IMR-90 (cell line): ENCODE measurements at regions not wholly inside any gene's neighbourhood (a gene's known extent, or its start where the extent isn't known, plus 50 kb on each side); places are given as distances from the start of the nearest gene placed in this dataset.

Experiments
- ATAC-seq: fragments of 200-7000 bp; cut with Tn5 transposase; 2 replicates; pipeline ENCODE4 v1.9.1; 2020; ENCODE audit warnings: low read depth, mild to moderate bottlenecking, moderate library complexity
- BruUV-seq: library from RNA; stranded (reverse); fragments of 400-500 nt; replicated peaks from 2 replicates; lab custom pipeline; 2021; lab: Mats Ljungman, UMichigan
- CTCF ChIA-PET: fragments of 300-600 bp; formaldehyde crosslinking; extraction: SDS; loops from one replicate; lab custom pipeline; 2021; ENCODE audit warnings: antibody characterized with exemption; lab: Yijun Ruan, JAX
- POLR2A ChIA-PET: fragments of 300-600 bp; sonication (Branson Sonifier 250); formaldehyde crosslinking; loops from one replicate; lab custom pipeline; 2022; ENCODE audit warnings: antibody characterized with exemption; ENCODE audit not compliant: unreplicated experiment; lab: Charles Lee
- DNase-seq: peaks from one replicate; pipeline ENCODE4 v3.0.0; 2013
- H2AFZ ChIP-seq: replicated peaks from 2 replicates; pipeline ENCODE3; 2013; ENCODE audit warnings: low read length, mild to moderate bottlenecking; ENCODE audit not compliant: poor library complexity
- H2AK5ac ChIP-seq: 2 replicates; pipeline ENCODE4 v1.6.1; 2013; ENCODE audit warnings: low read depth, low read length, inconsistent platforms
- H2AK9ac ChIP-seq: replicated peaks from 2 replicates; pipeline ENCODE3; 2013; ENCODE audit warnings: mild to moderate bottlenecking, low read depth, low read length, moderate library complexity; ENCODE audit not compliant: poor library complexity
- H2BK120ac ChIP-seq: 2 replicates; pipeline ENCODE4 v1.6.1; 2013; ENCODE audit warnings: low read depth, low read length, inconsistent platforms
- H2BK15ac ChIP-seq: 3 replicates; pipeline ENCODE4 v1.6.1; 2013; ENCODE audit warnings: low read depth, low read length, inconsistent platforms
- H2BK20ac ChIP-seq: 2 replicates; pipeline ENCODE4 v1.6.1; 2013; ENCODE audit warnings: low read depth, mild to moderate bottlenecking, inconsistent platforms, low read length, moderate library complexity
- H2BK5ac ChIP-seq: 2 replicates; pipeline ENCODE4 v1.6.1; 2013; ENCODE audit warnings: mild to moderate bottlenecking, low read depth, low read length, inconsistent platforms; ENCODE audit not compliant: poor library complexity, severe bottlenecking
- H3K14ac ChIP-seq: replicated peaks from 2 replicates; pipeline ENCODE4 v1.6.1; 2013; ENCODE audit warnings: low read depth, low read length, inconsistent platforms
- H3K18ac ChIP-seq: 2 replicates; pipeline ENCODE4 v1.6.1; 2013; ENCODE audit warnings: low read depth, low read length, control low read depth
- H3K23ac ChIP-seq: 2 replicates; pipeline ENCODE4 v1.6.1; 2013; ENCODE audit warnings: low read depth, low read length, inconsistent platforms
- H3K27ac ChIP-seq: 2 replicates; pipeline ENCODE4 v1.5.1; 2013; ENCODE audit warnings: mild to moderate bottlenecking, control low read depth, low read length; ENCODE audit not compliant: insufficient read depth
- H3K27me3 ChIP-seq: 2 replicates; pipeline ENCODE4 v1.6.1; 2013; ENCODE audit warnings: low read length; ENCODE audit not compliant: control insufficient read depth, insufficient read depth
- H3K36me3 ChIP-seq: 2 replicates; pipeline ENCODE4 v1.6.1; 2013; ENCODE audit warnings: low read length, mixed read lengths; ENCODE audit not compliant: control insufficient read depth, insufficient read depth
- H3K4ac ChIP-seq: 2 replicates; pipeline ENCODE4 v1.6.1; 2013; ENCODE audit warnings: low read depth, low read length, inconsistent platforms
- H3K4me1 ChIP-seq: 2 replicates; pipeline ENCODE4 v1.6.1; 2013; ENCODE audit warnings: low read length, mixed read lengths; ENCODE audit not compliant: control insufficient read depth, insufficient read depth
- H3K4me2 ChIP-seq: 2 replicates; pipeline ENCODE4 v1.6.1; 2013; ENCODE audit warnings: low read depth, mild to moderate bottlenecking, control low read depth, low read length, moderate library complexity
- H3K4me3 ChIP-seq: 2 replicates; pipeline ENCODE4 v1.5.1; 2013; ENCODE audit warnings: low read depth, mild to moderate bottlenecking, control low read depth, low read length, moderate library complexity; ENCODE audit not compliant: insufficient read depth
- H3K56ac ChIP-seq: 2 replicates; pipeline ENCODE4 v1.6.1; 2013; ENCODE audit warnings: low read length, inconsistent platforms; ENCODE audit not compliant: insufficient read depth; ENCODE audit errors: extremely low read depth
- H3K79me1 ChIP-seq, 2 experiments: 2 replicates each; pipeline ENCODE4 v1.6.1; 2013; ENCODE audit warnings: low read length in 2 of 2, inconsistent platforms in 1 of 2, low read depth in 1 of 2
- H3K9ac ChIP-seq: 2 replicates; pipeline ENCODE4 v1.6.1; 2013; ENCODE audit warnings: low read depth, low read length, control low read depth
- H3K9me1 ChIP-seq: 2 replicates; pipeline ENCODE4 v1.6.1; 2013; ENCODE audit warnings: low read length, inconsistent platforms; ENCODE audit not compliant: insufficient read depth
- H3K9me3 ChIP-seq: 2 replicates; pipeline ENCODE4 v1.6.1; 2013; ENCODE audit warnings: low read length; ENCODE audit not compliant: control insufficient read depth, insufficient read depth
- H4K20me1 ChIP-seq: 2 replicates; pipeline ENCODE4 v1.6.1; 2013; ENCODE audit warnings: low read length, inconsistent platforms; ENCODE audit not compliant: insufficient read depth
- H4K5ac ChIP-seq: 2 replicates; pipeline ENCODE4 v1.6.1; 2013; ENCODE audit warnings: mild to moderate bottlenecking, low read depth, low read length, control low read depth
- H4K8ac ChIP-seq, 2 experiments: 2 replicates each; pipeline ENCODE4 v1.6.1; 2013; ENCODE audit warnings: low read depth in 2 of 2, low read length in 2 of 2, control low read depth in 1 of 2, inconsistent platforms in 1 of 2
- H4K91ac ChIP-seq: 2 replicates; pipeline ENCODE4 v1.6.1; 2013; ENCODE audit warnings: low read depth, low read length, inconsistent platforms; ENCODE audit not compliant: insufficient read depth
- BHLHE40 ChIP-seq: fragments of 150-350 bp; IDR thresholded peaks from 2 replicates; pipeline ENCODE4 v1.6.1; 2016; ENCODE audit warnings: mild to moderate bottlenecking, low read depth, low read length
- CEBPB ChIP-seq: IDR thresholded peaks from 2 replicates; pipeline ENCODE4 v1.6.1; 2012; ENCODE audit warnings: low read depth, low read length, improper control_type of control experiment
- FOS ChIP-seq: fragments of 150-350 bp; IDR thresholded peaks from 2 replicates; pipeline ENCODE4 v1.6.1; 2016; ENCODE audit warnings: low read depth, low read length
- MAFK ChIP-seq: IDR thresholded peaks from 2 replicates; pipeline ENCODE4 v1.6.1; 2012; ENCODE audit warnings: low read depth, low read length, improper control_type of control experiment
- MAZ ChIP-seq: IDR thresholded peaks from 2 replicates; pipeline ENCODE4 v1.6.1; 2012; ENCODE audit warnings: low read depth, mild to moderate bottlenecking, low read length, improper control_type of control experiment, moderate library complexity, borderline replicate concordance
- MXI1 ChIP-seq: IDR thresholded peaks from 2 replicates; pipeline ENCODE4 v1.6.1; 2012; ENCODE audit warnings: low read depth, mild to moderate bottlenecking, low read length, moderate library complexity, borderline replicate concordance
- NFE2L2 ChIP-seq: fragments of 150-350 bp; IDR thresholded peaks from 2 replicates; pipeline ENCODE4 v1.6.1; 2016; ENCODE audit warnings: low read depth, mild to moderate bottlenecking, low read length
- RAD21 ChIP-seq: IDR thresholded peaks from 2 replicates; pipeline ENCODE4 v1.6.1; 2012; ENCODE audit warnings: low read length, improper control_type of control experiment
- RCOR1 ChIP-seq: IDR thresholded peaks from 2 replicates; pipeline ENCODE4 v1.6.1; 2012; ENCODE audit warnings: mild to moderate bottlenecking, low read length, improper control_type of control experiment; ENCODE audit not compliant: insufficient replicate concordance
- RFX5 ChIP-seq: IDR thresholded peaks from 2 replicates; pipeline ENCODE4 v1.8.0; 2012; ENCODE audit warnings: low read depth, mild to moderate bottlenecking, low read length, moderate library complexity
- WGBS, 2 experiments: methylation state at CpG; one replicate each; pipeline versions ENCODE4 v1.1.5 to v1.1.7; 2013; ENCODE audit warnings: missing lambda C conversion rate in 2 of 2; ENCODE audit not compliant: insufficient read length in 1 of 2; ENCODE audit errors: extremely low coverage in 2 of 2; 5-methylcytosine and 5-hydroxymethylcytosine counted together
- dilution Hi-C: fragments of 300-500 bp; cut with HindIII; formaldehyde crosslinking; loops from one replicate; pipeline ENCODE4 v1.14.3; 2018; ENCODE audit warnings: low sequenced_read_pairs; ENCODE audit not compliant: unreplicated experiment
- in situ Hi-C: fragments of 300-500 bp; cut with MboI; formaldehyde crosslinking; loops from 3 replicates; pipeline ENCODE4 v1.14.3; 2019; ENCODE audit warnings: low sequenced_read_pairs, inconsistent platforms, mixed read lengths
- intact Hi-C: fragments of 100-400 bp; cut with micrococcal nuclease; formaldehyde crosslinking; loops from 2 replicates; pipeline ENCODE4 v1.10.0; 2022
- TF ChIP-seq, protein P1 (sequence below): fragments of 150-350 bp; IDR thresholded peaks from 2 replicates; pipeline ENCODE4 v1.6.1; 2017; ENCODE audit warnings: mild to moderate bottlenecking, antibody characterized with exemption, low read length, low read depth

DNA sequence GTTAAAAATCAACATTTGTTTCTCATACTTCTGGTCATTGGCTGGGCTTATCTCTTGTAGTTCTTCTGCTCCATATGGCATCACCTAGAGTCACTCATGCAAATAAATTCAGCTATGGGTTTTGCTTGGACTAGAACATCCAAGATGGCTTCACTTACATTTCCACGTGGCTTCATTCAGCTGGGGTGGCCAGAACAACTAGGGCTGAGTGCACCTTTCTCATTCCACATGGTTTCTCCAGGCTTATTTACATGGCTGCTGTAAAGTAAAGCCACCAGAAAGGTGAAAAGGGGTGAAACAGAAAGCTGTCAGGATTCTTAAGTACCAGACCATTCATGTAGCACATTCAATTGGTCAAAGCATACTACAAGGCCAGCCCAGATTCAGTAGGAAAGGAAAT is 151.1 kb upstream of the BMP2 start:
- Histone ChIP-seq H2BK20ac (no peak overlapping the region), H3K4me3 (no peak overlapping the region), H2AK5ac (no peak overlapping the region), H3K4me2 (no peak overlapping the region), H2BK15ac (no peak overlapping the region), H3K9ac (no peak overlapping the region), H3K23ac (no peak overlapping the region), H4K8ac (no peak overlapping the region), H2BK5ac (no peak overlapping the region), H2AFZ (no peak overlapping the region), H4K20me1 (no peaks in the 10 kb centered on the region), H4K5ac (no peak overlapping the region), H3K18ac (no peak overlapping the region), H3K4ac (no peak overlapping the region), H3K27me3 (peaks cover 2% of the 10 kb centered on the region; the same call in 1 of the 2 replicates), H3K4me1 (no peaks in the 10 kb centered on the region), H3K27ac (no peak overlapping the region), H2BK120ac (no peak overlapping the region), H3K79me1 (no peaks in the 10 kb centered on the region), H4K91ac (no peak overlapping the region), H2AK9ac (no peak overlapping the region), H3K36me3 (no peaks in the 10 kb centered on the region), H3K14ac (no peak overlapping the region), H3K56ac (no peak overlapping the region), H3K9me1 (no peaks in the 10 kb centered on the region), H3K9me3 (no peaks in the 10 kb centered on the region)
- POLR2A ChIA-PET = no interaction called here
- DNase-seq (no peak), ATAC-seq (no peak)
- intact Hi-C loops = no loop called here
- TF ChIP-seq MXI1 (no peak), MAZ (no peak), RFX5 (no peak), MAFK (no peak), FOS (no peak), CEBPB (no peak), BHLHE40 (no peak), RCOR1 (no peak), NFE2L2 (no peak), RAD21 (no peak)
- TF ChIP-seq, protein P1, sequence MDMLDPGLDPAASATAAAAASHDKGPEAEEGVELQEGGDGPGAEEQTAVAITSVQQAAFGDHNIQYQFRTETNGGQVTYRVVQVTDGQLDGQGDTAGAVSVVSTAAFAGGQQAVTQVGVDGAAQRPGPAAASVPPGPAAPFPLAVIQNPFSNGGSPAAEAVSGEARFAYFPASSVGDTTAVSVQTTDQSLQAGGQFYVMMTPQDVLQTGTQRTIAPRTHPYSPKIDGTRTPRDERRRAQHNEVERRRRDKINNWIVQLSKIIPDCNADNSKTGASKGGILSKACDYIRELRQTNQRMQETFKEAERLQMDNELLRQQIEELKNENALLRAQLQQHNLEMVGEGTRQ = no peak
- WGBS, 2 experiments = no CpG with 5 or more reads among the region's 1 CpG
- no TSS peak for BruUV-seq
- in situ Hi-C loops = no loop called here
- CTCF ChIA-PET = no interaction called here
- dilution Hi-C loops = no loop called here
